ENCODE measurements at regions not wholly inside any gene's neighbourhood (a gene's known extent, or its start where the extent isn't known, plus 50 kb on each side); places are given as distances from the start of the nearest gene placed in this dataset.
"Not testable (repeated sequence)": the region's sequence is repeated elsewhere in the genome, so short reads cannot be mapped to it uniquely, and the experiment has no call there.

DNA sequence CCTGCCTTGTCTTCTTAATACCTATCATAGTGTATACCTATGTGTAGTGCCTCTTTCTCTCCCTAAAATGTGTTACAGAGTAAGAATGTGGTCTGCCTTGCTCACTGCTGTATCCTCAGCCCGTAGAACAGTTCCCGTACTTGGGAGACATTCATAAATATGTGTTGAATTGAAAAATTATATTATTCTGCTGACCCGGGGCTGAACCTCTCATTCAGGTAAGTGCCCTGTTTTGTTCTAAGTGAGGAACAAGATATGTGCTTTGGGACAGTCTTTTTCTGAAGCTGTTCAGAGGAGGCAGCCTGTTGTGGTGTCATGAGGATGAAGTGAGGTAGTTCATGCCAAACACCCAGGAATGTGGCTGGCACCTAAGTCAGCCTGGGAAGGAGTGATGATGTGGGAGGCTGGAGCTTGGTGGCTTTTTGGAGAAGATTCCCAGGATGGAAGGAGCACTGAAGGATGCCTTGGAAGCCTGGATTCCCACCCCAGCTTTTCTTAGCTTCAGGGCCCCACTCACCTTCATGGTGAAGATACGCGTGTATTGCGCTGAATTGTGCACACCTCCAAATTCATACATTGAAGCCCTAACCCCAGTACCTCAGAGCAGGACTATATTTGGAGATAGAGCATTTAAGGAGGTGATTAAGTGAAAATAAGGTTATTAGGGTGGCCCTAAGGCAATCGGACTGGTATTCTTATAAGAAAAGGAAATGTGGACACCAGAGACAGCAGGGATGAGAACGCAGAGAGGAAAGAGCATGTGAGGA is 166.3 kb downstream of the DDX1 start:
- DNase-seq (no peak), ATAC-seq (replicated peaks in 1 of 2) (no peak)
- H3K4me3 Mint-ChIP-seq: no peak overlapping the region
- H3K9me3 Mint-ChIP-seq: no peaks in the 10 kb centered on the region
- H3K27me3 Mint-ChIP-seq (ENCODE audit: low read depth): no peaks in the 10 kb centered on the region
- H3K27ac Mint-ChIP-seq: no peak overlapping the region
- no peaks in the 10 kb centered on the region for H3K36me3 Mint-ChIP-seq (ENCODE audit: insufficient read depth in 2 of 2)
- H3K4me1 Mint-ChIP-seq (ENCODE audit: low read depth): no peaks in the 10 kb centered on the region

DNA sequence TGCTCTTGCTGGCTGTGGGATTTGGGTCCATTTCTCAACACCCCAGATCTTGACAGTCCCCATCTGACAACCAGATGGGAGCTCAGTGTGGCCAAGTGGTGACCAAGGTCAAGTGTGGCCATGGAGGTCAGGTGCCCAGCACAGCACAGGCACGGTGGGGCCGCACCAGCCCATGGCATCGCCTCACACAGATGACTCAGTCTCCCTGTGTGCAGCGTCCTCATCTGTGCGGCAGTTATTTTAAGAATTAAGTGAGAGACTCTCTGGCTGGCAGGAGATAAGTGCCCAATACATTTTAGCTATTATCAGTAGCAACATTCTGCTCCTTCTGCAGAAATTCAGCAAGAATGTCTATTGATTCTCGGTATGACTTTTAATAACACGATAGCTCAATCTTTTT is 167.2 kb downstream of the DDX1 start:
- ATAC-seq (replicated peaks in 1 of 2): no peak
- Mint-ChIP-seq H3K4me3 (no peak overlapping the region), H3K27ac (no peak overlapping the region), H3K9me3 (no peaks in the 10 kb centered on the region), H3K4me1 (ENCODE audit: low read depth) (no peaks in the 10 kb centered on the region), H3K27me3 (ENCODE audit: low read depth) (no peaks in the 10 kb centered on the region), H3K36me3 (ENCODE audit: insufficient read depth in 2 of 2) (no peaks in the 10 kb centered on the region)
- no peak for DNase-seq

DNA sequence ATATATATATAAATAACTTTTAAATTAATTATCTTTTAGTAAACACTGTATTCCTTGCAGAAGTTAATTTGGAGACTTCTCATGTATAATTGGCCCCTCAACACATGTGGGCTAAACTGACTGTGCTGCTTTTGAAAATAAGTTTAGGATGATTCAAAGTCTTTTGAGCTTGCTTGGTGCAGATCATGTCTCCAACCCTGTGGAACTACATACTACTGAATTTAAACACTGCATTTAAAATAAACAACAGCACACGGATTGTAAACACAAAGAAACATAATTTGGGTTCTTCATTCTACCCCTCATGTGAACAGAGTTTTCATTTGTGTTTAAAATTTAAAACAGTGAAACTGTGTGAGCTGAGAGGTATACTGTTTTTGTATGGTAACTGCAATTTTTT is 167.7 kb downstream of the DDX1 start:
- Mint-ChIP-seq H3K9me3 (no peaks in the 10 kb centered on the region), H3K27me3 (ENCODE audit: low read depth) (no peaks in the 10 kb centered on the region), H3K4me1 (ENCODE audit: low read depth) (no peaks in the 10 kb centered on the region), H3K4me3 (no peak overlapping the region), H3K27ac (no peak overlapping the region), H3K36me3 (ENCODE audit: insufficient read depth in 2 of 2) (no peaks in the 10 kb centered on the region)
- ATAC-seq (replicated peaks in 1 of 2): no peak
- DNase-seq: no peak

DNA sequence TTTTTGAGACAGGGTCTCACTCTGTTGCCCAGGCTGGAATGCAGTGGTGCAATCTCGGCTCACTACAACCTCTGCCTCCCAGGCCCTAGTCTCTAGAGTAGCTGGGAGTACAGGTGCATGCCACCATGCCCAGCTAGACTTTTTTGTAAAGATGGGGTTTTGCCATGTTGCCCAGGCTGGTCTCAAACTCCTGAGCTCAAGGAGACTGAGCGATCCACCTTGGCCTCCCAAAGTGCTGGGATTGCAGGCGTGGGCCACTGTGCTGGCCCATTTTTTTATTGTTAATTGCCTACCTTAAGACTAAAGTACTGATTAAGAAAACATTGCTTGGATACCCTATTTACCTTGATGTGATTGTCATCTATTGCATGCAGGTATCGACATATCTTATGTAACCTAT is 168.1 kb downstream of the DDX1 start:
- not testable (repeated sequence) for ATAC-seq (replicated peaks in 1 of 2); H3K27me3 Mint-ChIP-seq (ENCODE audit: low read depth); DNase-seq; H3K36me3 Mint-ChIP-seq (ENCODE audit: insufficient read depth in 2 of 2); H3K4me1 Mint-ChIP-seq (ENCODE audit: low read depth); H3K27ac Mint-ChIP-seq; H3K4me3 Mint-ChIP-seq; H3K9me3 Mint-ChIP-seq

DNA sequence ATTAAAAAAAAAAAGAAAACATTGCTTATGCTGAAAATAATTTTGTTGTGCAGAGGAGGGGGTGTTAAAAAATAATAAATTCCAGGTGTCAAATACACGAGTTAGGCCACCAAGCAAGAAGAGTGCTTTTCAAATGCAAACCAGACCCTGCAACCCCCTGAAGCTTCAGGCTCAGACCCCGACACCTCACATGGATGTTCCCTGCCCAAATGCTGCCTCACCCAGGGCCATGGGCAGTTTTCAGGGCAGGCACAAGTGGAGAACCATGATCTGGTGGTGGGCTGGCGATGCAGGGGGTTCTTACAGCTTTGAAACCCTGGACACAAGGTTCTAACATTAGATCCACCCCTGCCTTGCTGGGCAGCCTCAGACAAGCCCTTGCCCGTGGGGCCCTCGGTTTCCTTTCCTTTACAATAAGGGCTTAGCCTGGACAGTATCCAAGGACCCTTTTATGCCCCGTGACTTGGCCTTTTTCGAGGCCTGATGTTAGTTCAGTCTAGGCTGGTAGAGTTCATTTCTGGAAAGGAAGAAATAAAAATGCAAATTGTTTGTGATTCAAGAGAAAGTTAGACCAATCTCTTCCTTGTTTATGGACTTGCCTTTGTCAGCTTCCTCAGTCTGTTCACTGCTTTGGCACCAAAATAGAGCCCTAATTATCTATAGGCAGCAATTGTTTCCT is 168.7 kb downstream of the DDX1 start:
- no peak overlapping the region for H3K27ac Mint-ChIP-seq
- no peaks in the 10 kb centered on the region for H3K4me1 Mint-ChIP-seq (ENCODE audit: low read depth)
- no peaks in the 10 kb centered on the region for H3K27me3 Mint-ChIP-seq (ENCODE audit: low read depth)
- H3K9me3 Mint-ChIP-seq: no peaks in the 10 kb centered on the region
- H3K4me3 Mint-ChIP-seq: no peak overlapping the region
- H3K36me3 Mint-ChIP-seq (ENCODE audit: insufficient read depth in 2 of 2): no peaks in the 10 kb centered on the region
- DNase-seq: no peak
- ATAC-seq (replicated peaks in 1 of 2): no peak

DNA sequence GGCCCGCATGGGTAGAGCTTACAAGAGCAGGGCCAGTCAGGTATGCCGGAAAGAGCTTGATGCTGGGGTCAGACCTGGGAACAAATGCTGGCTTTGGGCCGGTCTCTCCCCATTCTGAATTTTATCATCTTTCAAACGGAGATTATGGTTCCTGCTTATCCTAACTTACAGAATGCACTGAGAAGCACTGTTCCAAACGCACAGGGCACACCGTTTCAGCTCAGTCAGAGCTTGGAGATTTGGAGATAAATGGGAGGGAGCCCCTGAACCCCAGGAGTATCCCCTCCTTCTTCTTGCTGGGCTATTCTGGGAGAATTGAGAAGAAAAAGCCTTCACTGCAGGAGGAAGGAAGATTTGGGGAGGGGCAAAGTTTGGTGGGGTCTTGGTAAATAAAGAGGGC is 169.4 kb downstream of the DDX1 start:
- Mint-ChIP-seq H3K9me3 (no peaks in the 10 kb centered on the region), H3K4me1 (ENCODE audit: low read depth) (no peaks in the 10 kb centered on the region), H3K27me3 (ENCODE audit: low read depth) (no peaks in the 10 kb centered on the region), H3K27ac (no peak overlapping the region), H3K4me3 (no peak overlapping the region), H3K36me3 (ENCODE audit: insufficient read depth in 2 of 2) (no peaks in the 10 kb centered on the region)
- ATAC-seq (replicated peaks in 1 of 2): no peak
- no peak for DNase-seq

DNA sequence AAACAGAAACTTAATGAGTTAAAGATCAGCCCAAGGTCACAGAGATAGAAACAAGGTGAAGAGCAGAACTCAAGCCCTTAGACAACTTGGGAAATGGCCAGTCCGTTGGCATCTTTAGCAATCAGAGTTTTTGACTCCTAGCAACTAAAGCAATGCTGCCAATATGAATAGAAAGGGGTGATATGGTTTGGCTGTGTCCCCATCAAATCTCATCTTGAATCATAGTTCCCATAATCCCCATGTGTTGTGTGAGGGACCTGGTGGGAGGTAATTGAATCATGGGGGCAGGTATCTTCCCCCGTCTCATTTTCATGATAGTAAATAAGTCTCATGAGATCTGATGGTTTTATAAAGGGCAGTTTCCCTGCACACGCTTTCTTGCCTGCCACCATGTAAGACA is 170.2 kb downstream of the DDX1 start:
- H3K4me1 Mint-ChIP-seq (ENCODE audit: low read depth): no peaks in the 10 kb centered on the region
- no peaks in the 10 kb centered on the region for H3K36me3 Mint-ChIP-seq (ENCODE audit: insufficient read depth in 2 of 2)
- H3K4me3 Mint-ChIP-seq: no peak overlapping the region
- H3K27ac Mint-ChIP-seq: no peak overlapping the region
- H3K9me3 Mint-ChIP-seq: no peaks in the 10 kb centered on the region
- ATAC-seq (replicated peaks in 1 of 2): no peak
- no peak for DNase-seq
- H3K27me3 Mint-ChIP-seq (ENCODE audit: low read depth): no peaks in the 10 kb centered on the region

DNA sequence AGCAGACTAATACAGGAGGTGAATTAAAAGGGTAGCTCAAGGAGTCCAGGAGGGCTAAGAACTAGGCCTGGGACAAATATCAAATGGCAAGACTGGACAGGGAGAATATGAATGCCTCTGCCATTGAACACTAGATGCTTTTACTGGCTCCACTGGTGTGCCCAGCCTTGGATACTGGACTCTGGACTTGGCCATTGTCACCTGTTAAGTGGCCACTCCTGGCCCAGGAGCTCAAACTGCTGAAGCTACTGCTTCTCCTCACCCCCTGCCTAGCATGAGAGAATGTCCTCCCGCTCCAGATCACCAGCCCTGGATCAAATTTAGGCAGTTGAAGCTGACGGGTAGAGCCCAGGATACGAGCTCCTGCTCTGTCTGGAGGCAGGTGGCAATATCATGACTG is 170.8 kb downstream of the DDX1 start:
- Mint-ChIP-seq H3K4me1 (ENCODE audit: low read depth) (no peaks in the 10 kb centered on the region), H3K36me3 (ENCODE audit: insufficient read depth in 2 of 2) (no peaks in the 10 kb centered on the region), H3K27ac (no peak overlapping the region), H3K27me3 (ENCODE audit: low read depth) (no peaks in the 10 kb centered on the region), H3K9me3 (no peaks in the 10 kb centered on the region), H3K4me3 (no peak overlapping the region)
- DNase-seq (no peak), ATAC-seq (replicated peaks in 1 of 2) (no peak)

DNA sequence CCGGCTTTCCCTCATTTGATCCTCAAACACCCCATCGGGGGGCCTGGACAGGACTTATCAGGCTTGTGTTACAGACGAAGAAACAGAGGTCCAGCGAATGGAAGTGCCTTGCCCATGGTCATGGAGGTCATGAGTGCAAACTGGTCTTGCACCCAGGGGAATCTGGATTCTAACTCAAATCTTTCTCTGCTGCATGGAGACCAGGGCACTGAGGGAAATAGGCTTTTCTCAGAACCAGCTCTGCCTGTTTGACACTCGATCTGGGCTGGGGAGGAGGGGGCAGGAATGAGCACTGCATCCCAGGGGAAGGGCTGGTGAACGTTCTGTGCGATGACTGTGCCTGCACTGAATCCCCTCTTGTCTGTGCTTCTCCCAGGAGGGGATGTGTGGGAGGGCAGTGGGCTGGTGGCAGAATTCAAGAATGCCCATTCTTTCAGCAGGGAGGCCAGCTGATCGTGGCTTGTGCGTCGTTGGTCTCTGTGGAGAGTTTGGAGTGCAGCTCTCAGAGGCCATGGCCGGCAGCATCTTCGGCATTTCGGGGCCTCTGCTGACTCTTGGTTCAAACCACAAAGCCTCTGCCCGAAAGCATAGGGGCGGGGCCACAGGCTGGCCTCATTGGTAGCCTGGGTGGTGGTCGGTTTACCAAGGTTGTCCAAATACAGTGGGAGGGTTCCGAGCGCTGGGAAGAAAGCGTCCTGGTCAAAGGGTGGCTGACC is 171.6 kb downstream of the DDX1 start:
- H3K9me3 Mint-ChIP-seq: no peaks in the 10 kb centered on the region
- no peaks in the 10 kb centered on the region for H3K36me3 Mint-ChIP-seq (ENCODE audit: insufficient read depth in 2 of 2)
- no peaks in the 10 kb centered on the region for H3K27me3 Mint-ChIP-seq (ENCODE audit: low read depth)
- DNase-seq (no peak), ATAC-seq (replicated peaks in 1 of 2) (no peak)
- no peaks in the 10 kb centered on the region for H3K4me1 Mint-ChIP-seq (ENCODE audit: low read depth)
- no peak overlapping the region for H3K27ac Mint-ChIP-seq
- H3K4me3 Mint-ChIP-seq: no peak overlapping the region

DNA sequence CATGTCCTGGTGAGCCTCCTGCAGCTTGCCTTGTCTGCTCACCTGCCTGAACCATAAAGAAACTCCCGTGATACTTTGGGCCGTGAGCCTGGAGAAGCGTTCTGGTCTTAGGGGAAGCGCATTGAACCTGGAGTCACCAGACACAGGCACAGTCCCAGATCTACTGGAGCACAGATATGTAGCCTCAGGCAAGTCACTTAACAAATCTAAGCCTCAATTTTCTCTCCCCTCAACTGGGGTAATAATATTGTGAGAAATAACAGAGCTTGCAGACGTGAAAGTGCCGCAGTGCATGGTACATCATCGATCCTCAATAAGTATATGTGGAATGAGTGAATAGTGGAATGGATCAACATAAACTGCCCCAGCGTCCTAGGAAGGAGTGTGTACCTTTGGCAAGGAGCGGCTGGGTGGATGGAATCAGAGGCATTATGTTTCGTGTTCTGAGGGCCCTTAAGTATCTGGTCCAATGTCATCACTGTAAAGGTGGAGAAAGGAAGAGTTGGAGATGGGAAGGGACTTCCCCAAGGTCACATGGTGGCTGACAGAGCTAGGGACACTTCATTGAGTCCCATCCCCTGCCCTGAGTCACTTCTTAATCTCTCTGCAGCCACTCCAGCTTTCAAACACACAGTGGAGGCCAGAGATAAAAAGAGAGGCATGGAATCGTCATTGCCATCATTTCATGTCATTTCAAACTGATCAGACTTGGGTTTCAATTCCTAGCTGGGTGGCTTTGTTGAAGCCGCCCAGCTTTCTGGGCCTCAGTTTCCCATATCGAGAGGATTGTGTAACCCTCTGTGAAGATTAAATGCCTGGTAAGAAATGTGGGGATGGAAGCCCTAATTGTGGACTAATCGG is 172.4 kb downstream of the DDX1 start:
- no peak overlapping the region for H3K4me3 Mint-ChIP-seq
- H3K4me1 Mint-ChIP-seq (ENCODE audit: low read depth): no peaks in the 10 kb centered on the region
- ATAC-seq (replicated peaks in 1 of 2): no peak
- H3K27me3 Mint-ChIP-seq (ENCODE audit: low read depth): no peaks in the 10 kb centered on the region
- H3K27ac Mint-ChIP-seq: no peak overlapping the region
- H3K9me3 Mint-ChIP-seq: no peaks in the 10 kb centered on the region
- no peaks in the 10 kb centered on the region for H3K36me3 Mint-ChIP-seq (ENCODE audit: insufficient read depth in 2 of 2)
- no peak for DNase-seq

DNA sequence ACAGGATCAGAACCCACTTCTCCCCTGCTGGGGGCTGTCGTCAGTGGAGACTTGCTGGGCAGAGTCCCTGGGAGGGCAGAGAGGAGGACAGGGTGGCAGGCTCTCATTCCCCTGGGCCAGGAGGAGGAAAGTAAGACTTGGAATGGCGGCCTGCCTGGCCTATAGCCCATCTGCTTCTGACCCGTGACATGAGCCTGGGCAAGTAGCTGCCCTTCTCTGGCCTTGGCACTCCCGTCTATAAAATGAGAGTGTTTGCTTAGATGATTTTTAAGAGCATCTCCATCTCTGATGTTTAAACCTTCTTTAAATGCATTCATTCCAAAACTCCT is 173.0 kb downstream of the DDX1 start:
- no peaks in the 10 kb centered on the region for H3K36me3 Mint-ChIP-seq (ENCODE audit: insufficient read depth in 2 of 2)
- H3K27ac Mint-ChIP-seq: no peak overlapping the region
- no peaks in the 10 kb centered on the region for H3K9me3 Mint-ChIP-seq
- no peaks in the 10 kb centered on the region for H3K4me1 Mint-ChIP-seq (ENCODE audit: low read depth)
- DNase-seq: no peak
- ATAC-seq (replicated peaks in 1 of 2): no peak
- no peaks in the 10 kb centered on the region for H3K27me3 Mint-ChIP-seq (ENCODE audit: low read depth)
- H3K4me3 Mint-ChIP-seq: no peak overlapping the region

DNA sequence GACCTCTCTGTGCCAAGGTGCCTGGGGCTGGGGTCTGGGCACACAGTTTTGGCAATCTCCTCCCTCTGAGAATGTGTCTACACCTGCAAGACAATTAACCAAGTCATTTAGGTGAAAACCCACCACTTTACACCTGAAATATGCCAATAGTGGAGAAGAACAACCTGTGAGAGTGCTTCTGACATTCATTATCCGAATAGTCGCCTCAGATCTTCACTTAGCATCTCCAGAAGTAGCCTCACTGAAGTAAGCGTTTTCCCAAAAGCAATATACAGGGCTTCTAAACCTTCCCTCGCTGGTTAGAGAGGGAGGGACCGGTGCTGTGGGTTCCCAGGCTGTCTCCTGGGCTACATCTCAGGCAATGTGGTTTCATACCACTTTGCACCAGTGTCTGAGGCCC is 173.5 kb downstream of the DDX1 start:
- Mint-ChIP-seq H3K4me1 (ENCODE audit: low read depth) (no peaks in the 10 kb centered on the region), H3K9me3 (no peaks in the 10 kb centered on the region), H3K27me3 (ENCODE audit: low read depth) (no peaks in the 10 kb centered on the region), H3K36me3 (ENCODE audit: insufficient read depth in 2 of 2) (no peaks in the 10 kb centered on the region), H3K4me3 (no peak overlapping the region), H3K27ac (no peak overlapping the region)
- DNase-seq (no peak), ATAC-seq (replicated peaks in 1 of 2) (no peak)

DNA sequence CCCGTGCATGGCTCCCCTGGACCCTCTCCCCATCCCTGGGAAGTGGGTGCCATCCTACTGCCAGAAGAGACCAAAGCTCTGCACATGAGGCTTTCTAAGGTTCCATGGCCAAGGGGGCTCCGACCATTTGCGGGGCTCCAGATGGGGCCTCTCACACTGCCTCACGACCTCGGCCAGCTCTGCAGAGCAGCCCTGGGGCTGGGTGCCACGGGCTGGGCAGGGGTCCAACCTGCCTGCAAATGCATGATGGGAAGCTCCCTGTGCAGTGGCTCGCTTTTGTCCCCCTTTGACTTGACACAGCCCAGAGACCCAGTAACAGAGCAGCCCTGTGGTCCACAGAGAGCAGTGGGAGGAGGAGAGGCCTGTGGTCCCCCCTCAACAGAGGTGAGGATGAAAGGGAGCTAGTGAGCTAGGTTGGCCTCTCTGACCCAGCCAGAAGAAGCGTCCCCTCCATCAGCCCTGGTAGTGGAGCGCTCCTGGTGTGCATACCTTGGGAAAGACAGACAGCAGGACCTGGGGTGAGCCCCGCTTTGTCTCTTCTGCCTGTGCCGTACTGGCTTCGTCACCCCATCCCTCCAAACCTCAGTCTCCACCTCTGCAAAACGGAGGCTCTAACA is 174.1 kb downstream of the DDX1 start:
- H3K4me3 Mint-ChIP-seq: no peak overlapping the region
- no peaks in the 10 kb centered on the region for H3K36me3 Mint-ChIP-seq (ENCODE audit: insufficient read depth in 2 of 2)
- H3K27me3 Mint-ChIP-seq (ENCODE audit: low read depth): no peaks in the 10 kb centered on the region
- no peaks in the 10 kb centered on the region for H3K4me1 Mint-ChIP-seq (ENCODE audit: low read depth)
- no peak overlapping the region for H3K27ac Mint-ChIP-seq
- ATAC-seq (replicated peaks in 1 of 2) (no peak), DNase-seq (no peak)
- H3K9me3 Mint-ChIP-seq: no peaks in the 10 kb centered on the region

Data from activated T-cell treated with anti-CD3 and anti-CD28 coated beads, Interleukin-2, amount 50 U/mL, for 72 hours (primary cell).